OCI-M2 (cell line): ENCODE measurements at regions not wholly inside any gene's neighbourhood (a gene's known extent, or its start where the extent isn't known, plus 50 kb on each side); places are given as distances from the start of the nearest gene placed in this dataset.

Source experiments
- DNase-seq: peaks from one replicate; lab custom pipeline; 2025; ENCODE audit not compliant: unreplicated experiment; lab: John Stamatoyannopoulos, UW

DNA sequence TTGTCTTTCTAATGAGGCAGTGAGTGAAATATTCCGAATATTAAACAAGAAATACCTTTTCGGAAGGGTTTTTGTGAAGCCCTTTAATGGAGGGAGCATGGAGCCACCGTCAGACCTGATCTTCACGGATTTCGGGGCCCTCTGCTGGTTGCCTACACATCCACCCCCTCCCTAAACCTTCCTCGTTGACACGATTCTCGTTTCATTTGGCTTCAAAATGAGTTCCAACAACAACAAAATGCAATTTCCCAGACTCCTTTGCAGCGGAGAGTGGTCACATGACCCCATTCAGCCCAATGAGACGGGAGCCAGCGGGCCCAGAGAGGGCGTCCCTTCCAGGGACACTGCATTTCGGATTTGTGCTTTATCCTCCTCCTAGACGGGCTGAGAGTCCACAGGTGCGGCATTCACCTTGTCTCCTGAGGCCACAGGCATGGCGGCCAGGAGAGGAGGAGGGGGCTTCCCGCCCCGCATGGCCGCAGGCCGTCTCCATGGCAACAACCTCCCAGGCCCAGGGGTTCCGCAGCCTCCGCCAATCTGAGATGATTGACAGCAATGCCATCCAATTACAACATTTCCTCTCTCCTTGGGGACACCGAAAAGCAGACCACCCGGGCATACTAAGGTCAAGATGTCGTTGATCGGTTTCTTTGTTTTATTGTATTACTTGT is 259.8 kb downstream of the C16orf95 start:
- DNase-seq: no peak

DNA sequence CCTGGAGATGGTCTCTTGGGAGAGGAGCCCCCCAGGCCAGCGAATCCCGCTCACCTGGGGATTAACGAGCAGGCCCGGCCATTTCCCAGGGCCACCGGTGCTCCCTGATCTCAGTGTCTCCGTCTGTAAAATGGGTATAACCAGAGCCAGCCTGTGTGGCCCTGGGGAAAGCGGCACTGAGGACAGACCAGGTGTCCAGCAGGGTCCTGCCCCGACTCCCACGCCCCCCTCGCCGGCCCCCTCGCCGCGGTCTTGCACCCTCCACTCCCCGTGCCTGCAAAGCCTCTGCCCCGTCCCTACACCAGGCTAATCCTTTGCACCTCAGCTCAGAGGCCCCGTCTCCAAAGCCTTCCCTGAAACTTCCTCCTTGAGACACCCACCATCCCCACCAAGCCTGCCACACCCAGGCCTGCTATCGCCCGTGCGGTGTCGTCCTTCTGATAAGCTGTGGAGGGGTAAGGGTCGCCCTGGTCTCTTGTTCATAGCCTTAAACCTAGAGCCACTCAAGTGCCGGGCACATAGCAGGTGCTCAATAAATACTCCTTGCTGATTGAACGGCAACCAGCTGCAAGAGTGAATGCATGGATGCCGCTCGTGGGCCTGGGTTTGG is 259.1 kb downstream of the C16orf95 start:
- no peak for DNase-seq

DNA sequence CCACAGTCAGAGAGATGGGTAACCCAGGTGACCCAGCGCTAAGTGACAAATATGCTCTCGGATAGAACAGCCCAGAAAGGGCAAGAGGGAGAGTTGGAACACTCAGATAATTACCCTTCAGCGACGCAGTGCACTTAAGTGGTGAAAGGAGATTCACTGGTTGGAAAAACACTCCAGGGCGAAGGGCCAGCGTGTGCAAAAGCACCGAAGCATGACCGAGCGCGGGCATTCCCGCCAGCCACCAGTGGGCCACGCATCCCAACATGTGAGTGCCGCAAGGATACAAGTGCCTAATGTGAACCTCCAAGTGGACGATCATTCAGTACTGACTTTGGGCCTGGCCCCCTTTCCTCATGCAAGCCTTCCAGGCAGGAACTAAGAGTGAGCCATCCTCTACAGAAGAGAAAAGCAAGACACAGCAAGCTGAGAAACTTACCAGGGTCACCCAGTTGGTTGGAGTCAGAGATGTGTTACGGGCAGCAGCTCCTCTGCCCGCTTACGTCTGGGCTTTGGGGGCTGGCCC is 258.4 kb downstream of the C16orf95 start:
- DNase-seq: no peak

DNA sequence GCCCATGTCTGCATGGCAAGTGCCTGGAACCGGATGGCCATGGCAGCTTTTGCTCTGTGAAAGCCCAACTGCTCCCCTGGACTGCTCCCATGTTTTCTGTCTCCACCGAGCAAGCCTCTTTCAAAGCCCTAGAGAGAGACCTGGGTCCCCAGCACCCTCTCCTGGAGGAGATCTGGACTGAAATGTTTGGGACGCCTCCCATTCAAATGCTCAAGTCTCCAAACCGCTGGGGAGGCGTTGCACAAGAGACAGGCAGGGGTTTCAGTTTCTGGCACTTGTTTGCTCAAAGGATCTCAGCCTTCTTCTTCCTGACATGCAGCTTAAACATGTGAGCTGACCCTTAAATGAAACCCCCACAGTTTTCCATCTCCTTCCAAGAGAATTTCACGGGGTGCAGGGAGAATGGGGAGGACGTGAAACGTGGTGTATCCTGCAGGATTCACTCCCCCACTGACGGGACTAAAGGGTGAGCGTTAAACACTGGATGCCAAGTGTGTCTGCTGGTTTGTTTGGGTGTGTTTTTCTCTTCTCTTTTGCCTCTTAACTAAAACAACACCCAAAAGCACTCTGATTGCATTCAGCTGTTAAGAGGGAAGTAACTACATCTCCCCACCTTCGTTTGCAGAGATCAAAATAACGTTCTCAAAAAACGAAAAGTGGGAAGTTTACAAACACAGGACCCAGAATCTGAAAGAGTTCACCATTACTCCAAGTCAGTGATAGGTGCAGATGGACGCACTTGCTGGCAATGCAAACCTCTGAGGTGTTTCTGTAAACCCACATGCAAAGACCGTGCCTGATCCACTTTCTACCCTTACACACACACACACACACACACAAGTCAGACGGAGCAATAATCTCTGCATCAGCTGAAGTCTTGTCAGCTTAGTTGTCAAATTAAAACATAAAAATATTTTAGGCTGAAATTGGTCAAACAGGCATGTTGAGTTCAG is 256.9 kb downstream of the C16orf95 start:
- DNase-seq: no peak

DNA sequence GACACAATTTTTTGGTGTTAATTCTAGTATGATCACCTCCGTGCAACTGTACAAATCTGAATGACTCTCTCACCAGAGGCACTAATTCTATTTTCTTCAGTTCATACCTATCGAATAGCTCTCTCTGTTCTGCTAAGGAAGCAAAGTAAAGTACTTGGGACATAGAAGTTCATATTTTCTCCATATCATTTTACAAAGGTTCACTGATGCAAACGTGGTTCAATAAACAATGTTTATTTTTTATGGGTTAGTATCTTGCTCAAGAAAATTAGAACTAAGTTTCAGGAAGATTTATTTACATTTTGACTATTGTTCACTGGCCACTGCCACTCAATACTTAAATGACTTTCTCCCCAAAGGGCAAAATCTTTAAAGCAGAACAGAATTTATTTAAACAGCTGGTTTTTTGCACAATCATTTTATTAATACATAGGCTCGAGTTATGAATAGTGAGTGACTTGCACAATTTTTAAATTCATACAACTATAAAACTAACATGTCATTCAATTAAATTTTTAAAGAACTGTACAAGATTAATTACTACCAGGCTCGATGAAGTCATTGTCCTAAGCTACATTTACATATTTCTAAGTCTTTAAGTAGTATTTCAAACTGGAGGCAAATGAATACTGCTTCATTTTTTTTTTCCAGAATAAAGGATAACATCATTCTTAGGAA is 255.8 kb downstream of the C16orf95 start:
- no peak for DNase-seq

DNA sequence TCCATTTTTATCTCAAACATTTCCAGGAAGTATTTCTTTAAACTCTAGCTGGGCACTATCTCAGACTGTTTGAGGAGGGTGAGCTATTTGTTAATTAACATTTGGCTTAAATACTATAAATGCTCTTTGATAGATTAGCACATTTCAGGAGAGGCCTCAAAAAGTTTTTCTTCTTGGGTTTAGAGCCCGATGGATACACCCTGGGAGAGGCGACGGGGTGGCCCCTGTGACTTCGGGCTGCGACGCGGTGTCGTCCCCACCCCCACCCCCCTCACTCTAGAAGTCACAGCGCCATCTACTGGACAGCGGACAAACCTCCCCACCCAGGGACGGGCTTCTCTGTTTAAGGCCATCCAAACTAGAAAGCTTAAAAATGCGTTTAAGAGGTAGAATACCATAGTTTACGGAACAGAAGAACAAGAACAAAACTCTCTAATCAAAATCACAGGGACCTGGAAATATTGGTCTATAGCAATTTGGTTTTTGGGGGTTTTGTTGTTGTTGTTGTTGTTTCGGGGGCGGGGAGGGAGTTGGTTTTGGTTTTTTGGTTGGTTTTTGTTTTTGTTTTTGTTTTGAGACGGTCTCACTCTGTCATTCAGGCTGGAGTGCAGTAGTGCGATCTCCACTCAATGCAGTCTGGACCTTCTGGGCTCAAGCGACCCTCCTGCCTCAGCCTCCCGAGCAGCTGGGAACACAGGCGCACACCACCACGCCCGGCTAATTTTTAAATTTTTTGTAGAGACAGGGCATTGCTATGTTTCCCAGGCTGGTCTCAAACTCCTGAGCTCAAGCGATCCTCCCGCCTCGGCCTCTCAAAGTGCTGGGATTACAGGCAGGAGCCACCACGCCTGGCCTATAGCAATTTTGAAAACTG is 254.4 kb downstream of the C16orf95 start:
- DNase-seq: no peak

DNA sequence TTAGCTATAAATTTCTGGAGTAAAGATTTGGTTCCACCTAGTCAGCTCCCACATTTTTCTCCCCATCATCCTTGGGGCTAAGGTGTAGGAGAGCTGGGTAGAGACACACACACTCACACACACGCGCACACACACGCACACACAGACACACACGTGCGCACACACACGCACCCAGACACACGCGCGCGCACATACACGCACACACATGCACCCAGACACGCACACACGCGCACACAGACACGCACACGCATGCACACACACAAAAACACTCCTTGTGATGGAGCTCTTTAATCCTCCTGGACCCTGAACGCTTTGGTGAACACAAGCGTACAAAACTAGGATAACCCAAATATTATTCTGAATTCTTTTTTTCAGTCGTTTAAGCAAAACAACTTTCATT is 253.6 kb downstream of the C16orf95 start:
- DNase-seq: no peak

DNA sequence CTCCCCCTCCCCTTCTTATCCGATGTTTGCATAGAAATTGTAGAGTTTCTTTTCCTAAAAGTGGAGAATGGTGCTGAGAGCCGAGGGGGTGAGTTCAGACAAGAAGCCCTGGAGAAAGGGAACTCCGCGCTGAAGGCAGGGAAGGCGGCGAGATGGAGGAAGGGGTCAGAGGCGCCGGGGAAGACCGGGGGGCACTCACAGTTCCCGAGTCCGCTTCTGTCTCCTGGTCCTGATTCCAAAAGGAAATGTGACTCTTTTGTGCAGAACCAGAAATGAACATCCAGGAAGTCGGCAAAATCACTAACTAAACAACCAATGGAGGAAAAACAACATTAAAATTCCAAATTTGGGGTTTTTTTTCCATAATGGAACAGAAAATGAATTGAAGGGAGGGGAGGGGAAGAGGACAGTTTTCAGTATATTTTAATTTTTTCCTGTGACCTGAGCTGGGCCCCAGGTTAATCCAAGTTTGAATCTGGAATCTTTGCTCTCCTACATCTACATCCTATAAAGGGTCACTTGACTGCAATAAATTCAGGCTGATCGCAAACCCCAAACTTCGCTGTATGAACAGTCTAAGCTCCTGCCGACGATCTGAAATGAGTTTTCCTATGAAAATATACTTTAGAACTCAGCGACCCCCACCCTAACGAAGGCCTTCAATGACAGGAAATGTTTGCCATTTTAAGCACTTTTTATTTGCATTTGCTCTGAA is 252.3 kb downstream of the C16orf95 start:
- no peak for DNase-seq

DNA sequence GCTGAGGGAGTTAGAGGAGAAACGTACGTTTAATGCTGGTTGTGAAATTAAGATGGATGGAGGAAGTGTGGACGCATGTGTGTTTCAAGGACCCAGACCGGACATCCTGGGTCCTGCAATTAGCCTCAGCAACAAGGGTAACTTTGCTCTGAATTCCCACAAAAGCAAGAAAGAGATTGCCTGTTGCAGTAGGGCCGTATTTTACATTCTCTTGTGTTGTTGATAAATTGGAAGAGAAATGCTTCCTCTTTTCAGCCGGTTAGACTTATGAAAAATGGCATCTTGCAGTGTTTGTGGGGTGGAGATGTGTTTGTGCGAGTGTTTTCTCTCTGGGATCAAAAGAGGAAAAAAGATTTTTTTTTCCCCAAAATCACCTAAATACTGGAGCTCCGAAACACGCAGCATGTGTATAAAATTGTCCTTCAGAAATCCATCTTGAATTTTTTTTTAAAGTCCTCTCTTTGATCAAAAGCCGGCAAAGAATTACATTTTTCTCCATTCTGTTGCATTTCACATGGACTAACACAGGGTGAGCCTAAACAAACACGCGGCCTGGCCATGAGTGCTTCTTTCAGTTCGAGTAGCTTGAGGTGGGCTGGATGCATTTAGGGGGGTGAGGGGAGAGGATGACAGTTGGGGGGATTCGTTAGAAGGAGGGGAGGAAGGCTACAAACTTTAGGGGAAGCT is 251.6 kb downstream of the C16orf95 start:
- no peak for DNase-seq

DNA sequence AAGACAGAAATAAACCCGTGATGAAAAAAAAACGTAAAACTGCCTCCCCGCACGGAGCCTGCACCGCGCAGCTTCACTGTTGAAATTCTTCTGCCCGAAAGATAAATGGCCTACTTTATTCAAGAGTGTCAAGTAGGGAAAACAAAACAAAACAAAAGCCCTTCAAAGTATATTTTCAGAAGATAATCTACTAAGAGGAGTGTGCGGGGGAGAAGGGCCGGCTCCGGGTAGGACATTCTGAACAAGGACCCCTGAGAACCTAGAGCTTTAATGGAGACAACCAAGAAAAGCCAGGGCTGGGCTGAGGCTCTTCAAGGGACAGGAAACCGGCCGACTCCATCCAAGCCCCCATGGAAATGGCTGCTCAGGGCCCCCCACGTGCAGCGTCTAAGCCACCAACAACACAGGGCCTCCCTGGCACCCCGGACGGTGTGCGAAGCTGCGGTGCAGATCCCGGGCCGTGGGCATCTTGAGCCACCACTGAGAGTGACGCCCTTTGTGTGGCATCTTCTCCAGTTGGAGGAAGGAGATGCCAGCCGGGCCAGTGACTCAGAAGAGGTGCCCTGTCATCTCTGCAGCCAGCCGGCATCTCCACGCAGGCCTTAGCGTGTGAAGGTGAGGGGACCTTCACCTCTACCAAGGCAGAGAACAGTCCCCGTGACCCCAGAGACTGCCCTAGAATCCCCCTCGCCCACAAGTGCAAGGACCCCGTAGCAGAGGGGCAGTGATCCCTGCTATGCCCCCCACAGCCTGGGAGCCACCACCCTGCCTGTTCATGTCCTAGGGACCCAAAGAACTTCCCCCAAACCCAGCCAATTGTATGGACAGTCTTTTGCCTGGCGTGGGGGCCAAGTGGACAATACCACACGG is 250.8 kb downstream of the C16orf95 start:
- DNase-seq: no peak

DNA sequence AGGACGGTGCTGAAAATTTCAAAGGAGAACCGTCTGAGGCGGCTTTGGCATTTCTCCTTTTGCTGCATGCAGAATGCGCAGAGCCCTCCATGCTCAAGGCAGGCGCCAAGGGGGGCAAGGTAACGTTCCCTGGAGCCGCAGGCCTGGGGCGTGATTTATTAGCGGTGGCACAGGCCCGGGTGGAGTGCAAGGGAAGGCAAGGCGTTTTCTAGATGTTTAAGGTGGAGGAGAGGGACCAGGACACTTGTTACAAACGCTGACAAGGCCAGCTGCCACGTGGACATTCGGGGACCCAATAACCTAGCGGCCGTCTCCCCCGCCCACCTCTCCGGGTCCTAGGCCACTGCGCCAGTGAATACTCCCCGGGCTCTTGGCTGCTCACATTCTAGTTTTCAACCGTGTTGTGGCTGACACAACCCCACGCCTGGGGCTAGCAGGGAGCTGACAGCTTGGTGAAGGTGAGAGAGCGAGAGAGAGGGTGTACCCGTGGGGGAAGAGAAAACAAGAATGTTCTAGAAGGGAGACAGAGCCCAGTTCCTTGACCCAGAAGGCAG is 250.1 kb downstream of the C16orf95 start:
- DNase-seq: no peak

DNA sequence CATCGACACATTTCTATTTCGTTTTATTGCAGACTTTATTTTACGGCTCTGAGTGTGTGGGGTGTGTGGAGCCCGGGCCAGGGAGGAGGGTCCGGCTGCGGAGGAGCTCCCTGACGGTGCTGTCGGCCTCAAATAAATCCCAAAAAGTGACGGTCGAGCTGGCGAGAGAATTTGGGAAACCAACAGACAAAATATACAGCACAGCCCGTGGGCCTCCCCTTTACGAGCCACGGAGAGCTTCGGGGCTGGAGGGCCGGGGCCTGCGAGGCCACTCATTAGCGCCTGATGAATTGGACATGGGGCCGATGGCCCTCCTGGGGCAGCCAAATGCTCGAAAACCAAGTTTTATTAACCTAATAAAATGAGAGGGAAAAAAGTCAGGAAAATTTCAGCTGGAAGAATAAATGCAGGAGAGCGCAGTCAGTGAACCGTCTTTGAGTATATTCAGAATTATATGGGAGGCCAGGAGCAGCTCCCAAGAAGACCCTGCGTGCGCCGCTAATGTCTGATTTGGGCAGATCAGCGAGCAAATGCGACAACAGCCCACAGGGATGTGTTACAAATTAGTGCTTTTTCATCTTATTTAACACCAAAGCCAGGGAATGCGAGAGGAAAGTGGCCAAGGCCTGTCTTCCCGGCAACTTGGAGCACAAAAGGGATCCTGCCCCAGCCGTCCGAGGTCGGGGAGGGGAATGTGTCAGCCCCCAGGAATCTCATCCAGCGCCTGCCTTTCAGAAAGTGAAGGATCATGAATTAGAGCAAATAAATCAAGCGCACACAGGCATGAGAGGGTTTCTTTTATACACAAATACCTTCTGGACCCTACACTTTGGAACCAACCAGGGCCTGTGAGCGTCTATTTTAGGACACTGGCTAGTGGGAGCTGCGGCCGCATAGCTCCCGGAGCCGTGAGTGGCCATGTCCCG is 249.1 kb downstream of the C16orf95 start:
- no peak for DNase-seq

DNA sequence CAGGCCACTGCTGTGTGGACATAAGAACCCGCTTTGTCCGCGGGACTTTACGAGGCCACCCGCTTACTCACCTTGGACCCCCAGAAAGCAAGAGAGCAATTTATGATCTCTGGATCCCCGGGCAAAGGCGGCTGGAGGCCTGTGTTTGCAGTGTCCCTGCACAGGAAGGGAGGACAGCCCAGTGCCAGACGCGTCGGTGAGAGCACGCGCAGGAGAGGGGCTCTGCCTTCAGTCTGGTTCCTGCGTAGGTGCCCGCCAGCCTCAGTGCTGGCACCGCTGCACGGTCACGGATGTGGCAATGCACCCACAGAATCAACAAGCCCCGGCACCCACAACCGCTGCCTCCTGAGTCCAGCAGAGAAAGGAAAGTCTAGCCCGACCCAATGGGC is 248.4 kb downstream of the C16orf95 start:
- DNase-seq: no peak

DNA sequence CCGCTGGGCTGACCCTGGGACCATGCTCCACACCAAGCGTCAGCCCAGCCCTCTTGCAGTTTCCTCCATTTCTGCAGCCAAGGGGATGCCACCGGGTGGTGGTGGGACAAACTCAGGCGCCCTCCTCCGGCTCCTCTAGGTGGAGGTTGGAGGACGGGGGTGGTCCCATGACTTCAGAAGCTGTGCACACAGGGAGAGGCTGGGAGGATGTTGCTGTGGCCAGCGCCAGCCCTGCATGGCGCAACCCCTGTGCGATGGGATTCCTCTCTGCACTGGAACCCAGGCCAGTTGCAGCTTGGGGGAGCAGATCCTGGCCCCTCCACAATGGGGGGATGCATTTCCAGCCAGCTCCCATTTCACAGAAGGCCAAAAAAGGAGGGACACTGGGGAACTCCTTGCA is 246.5 kb downstream of the C16orf95 start:
- DNase-seq: no peak

DNA sequence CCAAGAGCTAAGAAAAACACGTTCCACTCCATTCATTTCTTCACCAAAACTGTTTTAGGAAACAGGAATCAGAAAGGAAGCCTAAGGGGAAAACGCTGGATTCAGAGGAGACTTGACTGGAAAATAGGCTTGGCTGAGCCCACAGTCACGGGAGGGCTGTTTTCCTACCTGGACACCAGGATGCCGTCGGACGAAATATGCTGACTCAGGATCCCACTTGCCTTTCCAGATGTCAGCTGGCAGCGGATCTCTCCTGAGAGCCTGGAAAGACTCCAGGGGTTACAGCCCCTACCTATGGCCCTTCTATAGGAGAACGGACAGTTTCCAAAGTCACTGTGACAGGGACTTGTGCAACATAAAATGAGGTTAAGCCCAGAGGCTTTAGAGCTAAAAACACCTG is 245.1 kb downstream of the C16orf95 start:
- no peak for DNase-seq

DNA sequence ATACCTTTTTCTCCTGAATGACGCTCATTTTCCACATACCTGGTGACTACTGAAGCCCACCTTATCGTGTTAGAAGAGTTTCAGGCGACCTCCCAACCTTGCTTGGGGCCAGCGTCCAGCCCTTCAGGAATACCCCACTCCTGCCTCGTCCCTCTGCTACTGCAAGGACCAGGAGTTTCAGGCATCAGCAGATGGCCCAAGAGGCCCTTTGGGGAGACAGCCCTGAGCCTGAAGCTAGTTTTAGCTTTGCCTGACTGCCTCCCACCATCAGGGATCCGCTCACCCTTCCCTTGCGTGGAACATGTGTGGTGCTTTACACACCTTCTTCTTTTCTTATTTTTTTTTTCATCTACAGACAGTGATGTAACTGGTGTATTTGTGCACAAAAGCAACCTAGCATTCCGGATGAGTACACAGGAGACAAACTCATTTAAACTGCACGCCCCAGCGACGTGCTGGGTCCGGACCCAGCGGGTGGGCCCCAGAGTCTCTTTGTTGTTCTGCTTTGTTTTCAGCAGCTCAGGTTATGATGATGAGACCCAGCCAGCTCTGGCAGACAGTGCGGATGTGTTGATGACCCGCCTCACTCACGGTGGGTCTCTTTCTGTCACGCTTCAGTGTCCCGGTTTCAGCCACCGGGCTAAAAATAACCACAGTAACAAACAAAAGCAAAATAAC is 242.4 kb downstream of the C16orf95 start:
- no peak for DNase-seq
